Astrocyte (in vitro differentiated cells and primary cell): ENCODE measurements at regions not wholly inside any gene's neighbourhood (a gene's known extent, or its start where the extent isn't known, plus 50 kb on each side); places are given as distances from the start of the nearest gene placed in this dataset.

Experiments
- DNase-seq: peaks from one replicate; pipeline ENCODE4 v3.0.0-alpha.2; 2010; ENCODE audit warnings: low read depth
- FAIRE-seq: peaks from 2 replicates; lab custom pipeline; 2011; peaks lifted over from hg19 to GRCh38; lab: Jason Lieb, UNC
- H2AFZ ChIP-seq: 2 replicates; pipeline ENCODE4 v1.6.0; 2012; ENCODE audit warnings: low read depth, low read length, inconsistent platforms
- H3K27ac ChIP-seq: 2 replicates; pipeline ENCODE4 v1.5.1; 2011; ENCODE audit warnings: low read depth, low read length, inconsistent platforms
- H3K27me3 ChIP-seq: 2 replicates; pipeline ENCODE4 v1.6.0; 2011; ENCODE audit warnings: low read length, inconsistent platforms; ENCODE audit not compliant: insufficient read depth
- H3K36me3 ChIP-seq: 2 replicates; pipeline ENCODE4 v1.5.1; 2011; ENCODE audit warnings: low read length, inconsistent platforms; ENCODE audit not compliant: insufficient read depth
- H3K4me1 ChIP-seq: 2 replicates; pipeline ENCODE4 v1.5.1; 2011; ENCODE audit warnings: low read length, inconsistent platforms; ENCODE audit not compliant: insufficient read depth
- H3K4me2 ChIP-seq: 2 replicates; pipeline ENCODE4 v1.6.0; 2012; ENCODE audit warnings: low read length, inconsistent platforms
- H3K4me3 ChIP-seq: 2 replicates; pipeline ENCODE4 v1.5.1; 2011; ENCODE audit warnings: low read depth, mild to moderate bottlenecking, low read length, inconsistent platforms; ENCODE audit not compliant: insufficient read depth
- H3K79me2 ChIP-seq: 2 replicates; pipeline ENCODE4 v1.6.0; 2012; ENCODE audit warnings: mild to moderate bottlenecking, low read length, inconsistent platforms; ENCODE audit not compliant: insufficient read depth
- H3K9ac ChIP-seq: 2 replicates; pipeline ENCODE4 v1.6.0; 2012; ENCODE audit warnings: mild to moderate bottlenecking, low read length, inconsistent platforms
- H3K9me3 ChIP-seq: 2 replicates; pipeline ENCODE4 v1.5.1; 2012; ENCODE audit warnings: low read depth, mild to moderate bottlenecking, low read length, inconsistent platforms; ENCODE audit not compliant: insufficient read depth
- H4K20me1 ChIP-seq: 2 replicates; pipeline ENCODE4 v1.6.0; 2012; ENCODE audit warnings: low read length, inconsistent platforms; ENCODE audit not compliant: insufficient read depth
- H3K27ac Mint-ChIP-seq: one replicate; pipeline ENCODE4 v1.8.0; 2021; ENCODE audit warnings: mild to moderate bottlenecking, mixed read lengths; ENCODE audit not compliant: unreplicated experiment
- H3K27me3 Mint-ChIP-seq: one replicate; pipeline ENCODE4 v1.8.0; 2021; ENCODE audit warnings: low read depth, mixed read lengths; ENCODE audit not compliant: unreplicated experiment
- H3K36me3 Mint-ChIP-seq: one replicate; pipeline ENCODE4 v1.8.0; 2021; ENCODE audit warnings: low read depth, mixed read lengths; ENCODE audit not compliant: unreplicated experiment
- H3K4me1 Mint-ChIP-seq: one replicate; pipeline ENCODE4 v1.8.0; 2021; ENCODE audit warnings: low read depth, mixed read lengths; ENCODE audit not compliant: unreplicated experiment
- H3K4me3 Mint-ChIP-seq: one replicate; pipeline ENCODE4 v1.8.0; 2021; ENCODE audit warnings: mild to moderate bottlenecking, moderate library complexity, mixed read lengths; ENCODE audit not compliant: unreplicated experiment
- H3K9me3 Mint-ChIP-seq: one replicate; pipeline ENCODE4 v1.8.0; 2021; ENCODE audit warnings: mild to moderate bottlenecking, mixed read lengths; ENCODE audit not compliant: unreplicated experiment
- CTCF ChIP-seq: IDR thresholded peaks from 2 replicates; pipeline ENCODE4 v1.5.1; 2011; ENCODE audit warnings: low read depth, mild to moderate bottlenecking, inconsistent platforms, low read length, moderate library complexity; ENCODE audit not compliant: insufficient read depth
- EZH2 ChIP-seq: IDR thresholded peaks from 2 replicates; pipeline ENCODE4 v1.6.1; 2012; ENCODE audit warnings: mild to moderate bottlenecking, low read length, inconsistent platforms; ENCODE audit not compliant: insufficient read depth

GRCh38 chr18:34550156-34550555, 159.9 kb upstream of the DTNA start:
- Histone ChIP-seq H3K27ac (no peak overlapping the region), H3K79me2 (no peaks in the 10 kb centered on the region), H3K27me3 (no peaks in the 10 kb centered on the region), H3K4me1 (no peaks in the 10 kb centered on the region), H3K36me3 (no peaks in the 10 kb centered on the region), H3K9me3 (no peaks in the 10 kb centered on the region), H2AFZ (no peak overlapping the region), H3K4me3 (no peak overlapping the region), H4K20me1 (no peaks in the 10 kb centered on the region), H3K4me2 (no peak overlapping the region), H3K9ac (no peak overlapping the region)
- no peak for TF ChIP-seq EZH2
- no peak for TF ChIP-seq CTCF
- FAIRE-seq (no peak), DNase-seq (no peak)
- no peaks in the 10 kb centered on the region for H3K4me1 Mint-ChIP-seq
- H3K27me3 Mint-ChIP-seq, result no peaks in the 10 kb centered on the region
- no peak overlapping the region for H3K27ac Mint-ChIP-seq
- H3K9me3 Mint-ChIP-seq, result no peaks in the 10 kb centered on the region
- no peaks in the 10 kb centered on the region for H3K36me3 Mint-ChIP-seq
- H3K4me3 Mint-ChIP-seq, result no peak overlapping the region

GRCh38 chr18:34550902-34551301, 159.2 kb upstream of the DTNA start:
- no peak overlapping the region for H2AFZ ChIP-seq
- Mint-ChIP-seq H3K4me1 (no peaks in the 10 kb centered on the region), H3K27ac (no peak overlapping the region), H3K36me3 (no peaks in the 10 kb centered on the region), H3K4me3 (no peak overlapping the region), H3K27me3 (no peaks in the 10 kb centered on the region), H3K9me3 (peaks cover 5% of the 10 kb centered on the region)
- no peak for FAIRE-seq
- no peaks in the 10 kb centered on the region for H3K36me3 ChIP-seq
- H3K79me2 ChIP-seq, result no peaks in the 10 kb centered on the region
- no peaks in the 10 kb centered on the region for H3K27me3 ChIP-seq
- no peak overlapping the region for H3K4me3 ChIP-seq
- no peak overlapping the region for H3K27ac ChIP-seq
- H3K9me3 ChIP-seq, result no peaks in the 10 kb centered on the region
- no peaks in the 10 kb centered on the region for H3K4me1 ChIP-seq
- TF ChIP-seq EZH2 (no peak), CTCF (no peak)
- DNase-seq, result no peak
- no peaks in the 10 kb centered on the region for H4K20me1 ChIP-seq
- no peak overlapping the region for H3K4me2 ChIP-seq
- H3K9ac ChIP-seq, result no peak overlapping the region

- H3K36me3 ChIP-seq, result no peaks in the 10 kb centered on the region
- Mint-ChIP-seq H3K36me3 (no peaks in the 10 kb centered on the region), H3K9me3 (peaks cover 5% of the 10 kb centered on the region), H3K4me3 (no peak overlapping the region), H3K4me1 (no peaks in the 10 kb centered on the region), H3K27me3 (no peaks in the 10 kb centered on the region), H3K27ac (no peak overlapping the region)
- H2AFZ ChIP-seq, result no peak overlapping the region
- no peaks in the 10 kb centered on the region for H3K27me3 ChIP-seq
- no peak for DNase-seq
- no peak overlapping the region for H3K4me3 ChIP-seq
- no peaks in the 10 kb centered on the region for H3K9me3 ChIP-seq
- TF ChIP-seq EZH2 (no peak), CTCF (no peak)
- H3K4me2 ChIP-seq, result no peak overlapping the region
- H3K9ac ChIP-seq, result no peak overlapping the region
- H3K27ac ChIP-seq, result no peak overlapping the region
- no peaks in the 10 kb centered on the region for H3K4me1 ChIP-seq
- no peaks in the 10 kb centered on the region for H3K79me2 ChIP-seq
- no peak for FAIRE-seq
- no peaks in the 10 kb centered on the region for H4K20me1 ChIP-seq
Observed at GRCh38 chr18:34551824-34552223, 158.3 kb upstream of the DTNA start.
